Neural progenitor cell (in vitro differentiated cells): ENCODE measurements at regions not wholly inside any gene's neighbourhood (a gene's known extent, or its start where the extent isn't known, plus 50 kb on each side); places are given as distances from the start of the nearest gene placed in this dataset.
"Not testable (repeated sequence)": the region's sequence is repeated elsewhere in the genome, so short reads cannot be mapped to it uniquely, and the experiment has no call there.

Source experiments
- DNase-seq: peaks from one replicate; pipeline ENCODE4 v3.0.0-alpha.2; 2016; ENCODE audit warnings: low spot score
- H2AFZ ChIP-seq: fragments of 200-600 bp; sonication (generic); replicated peaks from 2 replicates; pipeline ENCODE4 v1.6.1; 2016; ENCODE audit warnings: antibody characterized with exemption
- H3F3A ChIP-seq: fragments of 200-600 bp; sonication (generic); 2 replicates; pipeline ENCODE4 v1.6.1; 2016; ENCODE audit warnings: antibody characterized with exemption, low read depth
- H3K27ac ChIP-seq: fragments of 200-600 bp; sonication (generic); 2 replicates; pipeline ENCODE4 v1.5.1; 2016; ENCODE audit warnings: mild to moderate bottlenecking
- H3K27me3 ChIP-seq: fragments of 200-600 bp; sonication (generic); 2 replicates; pipeline ENCODE4 v1.6.1; 2016; ENCODE audit warnings: mild to moderate bottlenecking, moderate library complexity
- H3K36me3 ChIP-seq: fragments of 200-600 bp; sonication (generic); 2 replicates; pipeline ENCODE4 v1.5.1; 2016
- H3K4me1 ChIP-seq: fragments of 200-600 bp; sonication (generic); 2 replicates; pipeline ENCODE4 v1.6.1; 2016; ENCODE audit warnings: mixed run types
- H3K4me2 ChIP-seq: fragments of 200-600 bp; sonication (generic); 2 replicates; pipeline ENCODE4 v1.6.1; 2016
- H3K4me3 ChIP-seq: fragments of 200-600 bp; sonication (generic); 2 replicates; pipeline ENCODE4 v1.5.1; 2016
- H3K79me2 ChIP-seq: fragments of 200-600 bp; sonication (generic); 2 replicates; pipeline ENCODE4 v1.6.1; 2016; ENCODE audit warnings: low read depth
- H3K9ac ChIP-seq: fragments of 200-600 bp; sonication (generic); 2 replicates; pipeline ENCODE4 v1.6.1; 2016
- H3K9me3 ChIP-seq: fragments of 200-600 bp; sonication (generic); 2 replicates; pipeline ENCODE4 v1.5.1; 2016; ENCODE audit warnings: low read depth
- H4K20me1 ChIP-seq: fragments of 200-600 bp; sonication (generic); 2 replicates; pipeline ENCODE4 v1.6.1; 2016; ENCODE audit warnings: low read depth
- H3K27ac Mint-ChIP-seq: 3 replicates; pipeline ENCODE4 v1.8.0; 2021; ENCODE audit warnings: mixed read lengths
- H3K27me3 Mint-ChIP-seq: 2 replicates; pipeline ENCODE4 v1.8.0; 2022; ENCODE audit warnings: low read depth, mild to moderate bottlenecking, inconsistent platforms, moderate library complexity, mixed read lengths; ENCODE audit not compliant: insufficient read depth
- H3K36me3 Mint-ChIP-seq: 3 replicates; pipeline ENCODE4 v1.8.0; 2021; ENCODE audit warnings: mixed read lengths
- H3K4me1 Mint-ChIP-seq: 3 replicates; pipeline ENCODE4 v1.8.0; 2021; ENCODE audit warnings: mixed read lengths
- H3K4me3 Mint-ChIP-seq: 3 replicates; pipeline ENCODE4 v1.8.0; 2021; ENCODE audit warnings: mild to moderate bottlenecking, moderate library complexity, mixed read lengths
- H3K9me3 Mint-ChIP-seq: 3 replicates; pipeline ENCODE4 v1.8.0; 2020; ENCODE audit warnings: mixed read lengths
- EZH2 ChIP-seq: fragments of 200-600 bp; sonication (generic); IDR thresholded peaks from 2 replicates; pipeline ENCODE4 v1.6.1; 2017; ENCODE audit warnings: antibody characterized with exemption, mild to moderate bottlenecking, moderate library complexity
- EZH2phosphoT487 ChIP-seq: fragments of 200-600 bp; sonication (generic); IDR thresholded peaks from 2 replicates; pipeline ENCODE4 v1.6.1; 2017; ENCODE audit warnings: antibody characterized with exemption
- TF ChIP-seq, protein P1 (sequence below): fragments of 200-600 bp; sonication (generic); IDR thresholded peaks from 2 replicates; pipeline ENCODE4 v1.5.1; 2017; ENCODE audit warnings: antibody characterized with exemption, mild to moderate bottlenecking

DNA sequence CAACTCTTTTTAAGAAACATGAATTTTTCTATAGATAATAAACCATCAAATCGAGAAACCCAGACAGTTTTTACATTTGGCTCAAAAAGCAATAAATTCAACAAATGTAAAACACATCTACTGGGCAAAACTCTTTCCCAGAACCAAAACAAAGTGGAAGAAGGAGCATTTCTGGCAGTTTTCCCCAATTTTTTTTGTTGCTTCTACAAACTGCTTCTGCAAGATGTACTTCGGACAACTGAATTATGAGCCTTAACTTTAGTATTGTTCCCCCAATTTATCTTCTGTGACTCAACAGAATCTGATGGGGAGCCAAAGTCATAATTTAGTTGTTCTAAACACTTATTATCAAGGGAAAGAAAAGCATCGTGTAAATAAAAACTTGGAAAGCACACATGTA lies 1047.2 kb downstream of the CDH11 start:
- H3K79me2 ChIP-seq: no peaks in the 10 kb centered on the region
- Mint-ChIP-seq H3K27ac (no peak overlapping the region), H3K9me3 (peaks cover 5% of the 10 kb centered on the region), H3K4me1 (no peaks in the 10 kb centered on the region), H3K4me3 (no peak overlapping the region), H3K36me3 (no peaks in the 10 kb centered on the region), H3K27me3 (no peaks in the 10 kb centered on the region)
- H3F3A ChIP-seq: no peaks in the 10 kb centered on the region
- H3K9me3 ChIP-seq: no peaks in the 10 kb centered on the region
- no peak for DNase-seq
- no peak for TF ChIP-seq EZH2phosphoT487
- TF ChIP-seq EZH2: no peak
- TF ChIP-seq, protein P1, sequence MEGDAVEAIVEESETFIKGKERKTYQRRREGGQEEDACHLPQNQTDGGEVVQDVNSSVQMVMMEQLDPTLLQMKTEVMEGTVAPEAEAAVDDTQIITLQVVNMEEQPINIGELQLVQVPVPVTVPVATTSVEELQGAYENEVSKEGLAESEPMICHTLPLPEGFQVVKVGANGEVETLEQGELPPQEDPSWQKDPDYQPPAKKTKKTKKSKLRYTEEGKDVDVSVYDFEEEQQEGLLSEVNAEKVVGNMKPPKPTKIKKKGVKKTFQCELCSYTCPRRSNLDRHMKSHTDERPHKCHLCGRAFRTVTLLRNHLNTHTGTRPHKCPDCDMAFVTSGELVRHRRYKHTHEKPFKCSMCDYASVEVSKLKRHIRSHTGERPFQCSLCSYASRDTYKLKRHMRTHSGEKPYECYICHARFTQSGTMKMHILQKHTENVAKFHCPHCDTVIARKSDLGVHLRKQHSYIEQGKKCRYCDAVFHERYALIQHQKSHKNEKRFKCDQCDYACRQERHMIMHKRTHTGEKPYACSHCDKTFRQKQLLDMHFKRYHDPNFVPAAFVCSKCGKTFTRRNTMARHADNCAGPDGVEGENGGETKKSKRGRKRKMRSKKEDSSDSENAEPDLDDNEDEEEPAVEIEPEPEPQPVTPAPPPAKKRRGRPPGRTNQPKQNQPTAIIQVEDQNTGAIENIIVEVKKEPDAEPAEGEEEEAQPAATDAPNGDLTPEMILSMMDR: no peak
- no peak overlapping the region for H3K4me2 ChIP-seq
- H3K4me1 ChIP-seq: no peaks in the 10 kb centered on the region
- no peaks in the 10 kb centered on the region for H4K20me1 ChIP-seq
- no peaks in the 10 kb centered on the region for H3K36me3 ChIP-seq
- no peak overlapping the region for H3K9ac ChIP-seq
- H3K27ac ChIP-seq: no peak overlapping the region
- H2AFZ ChIP-seq: no peak overlapping the region
- no peaks in the 10 kb centered on the region for H3K27me3 ChIP-seq
- no peak overlapping the region for H3K4me3 ChIP-seq

DNA sequence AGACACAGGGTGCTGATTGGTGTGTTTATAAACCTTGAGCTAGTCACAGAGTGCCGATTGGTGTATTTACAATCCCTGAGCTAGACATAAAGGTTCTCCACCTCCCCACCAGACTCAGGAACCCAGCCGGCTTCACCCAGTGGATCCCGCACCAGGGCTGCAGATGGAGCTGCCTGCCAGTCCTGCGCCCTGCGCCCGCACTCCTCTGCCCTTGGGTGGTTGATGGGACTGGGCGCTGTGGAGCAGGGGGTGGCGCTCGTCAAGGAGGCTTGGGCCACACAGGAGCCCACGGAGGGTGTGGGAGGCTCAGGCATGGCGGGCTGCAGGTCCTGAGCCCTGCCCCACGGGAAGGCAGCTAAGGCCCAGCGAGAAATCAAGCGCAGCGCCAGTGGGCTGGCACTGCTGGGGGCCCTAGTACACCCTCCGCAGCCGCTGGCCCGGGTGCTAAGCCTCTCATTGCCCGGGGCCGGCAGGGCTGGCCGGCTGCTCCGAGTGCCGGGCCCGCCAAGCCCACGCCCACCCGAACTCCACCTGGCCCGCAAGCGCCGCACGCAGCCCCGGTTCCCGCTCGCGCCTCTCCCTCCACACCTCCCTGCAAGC lies 1049.6 kb downstream of the CDH11 start:
- H3K36me3 ChIP-seq, H3K4me1 ChIP-seq, DNase-seq, H3K4me3 ChIP-seq, H3K9ac ChIP-seq, H3K27me3 Mint-ChIP-seq, H3K36me3 Mint-ChIP-seq, H3K9me3 Mint-ChIP-seq, H4K20me1 ChIP-seq, H3K4me1 Mint-ChIP-seq, H3K27me3 ChIP-seq, H3K27ac Mint-ChIP-seq, H3K79me2 ChIP-seq, H3K9me3 ChIP-seq, H3K4me2 ChIP-seq, H3F3A ChIP-seq, H3K4me3 Mint-ChIP-seq, H2AFZ ChIP-seq, H3K27ac ChIP-seq: not testable (repeated sequence)

DNA sequence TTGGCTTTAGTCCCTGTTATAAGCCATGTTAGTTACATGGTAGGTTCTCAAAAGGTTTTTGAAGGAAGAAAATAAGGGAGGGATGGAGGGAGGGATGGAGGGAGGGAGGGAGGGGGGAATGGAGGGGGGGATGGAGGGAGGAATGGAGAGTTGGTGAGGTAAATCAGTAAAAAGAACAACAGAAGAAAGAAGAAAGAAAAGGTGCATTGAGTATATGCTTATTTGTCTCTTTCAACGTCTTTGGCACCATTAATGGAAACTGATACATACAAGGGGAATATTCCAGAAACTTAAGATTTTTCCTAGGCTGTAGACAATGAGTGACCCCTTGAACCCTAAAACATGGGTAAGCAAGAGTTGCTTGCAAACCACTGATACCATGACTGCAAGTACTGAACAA lies 1056.3 kb downstream of the CDH11 start:
- H4K20me1 ChIP-seq: no peaks in the 10 kb centered on the region
- DNase-seq: no peak
- no peaks in the 10 kb centered on the region for H3K9me3 ChIP-seq
- H3F3A ChIP-seq: no peaks in the 10 kb centered on the region
- H3K27me3 ChIP-seq: no peaks in the 10 kb centered on the region
- H3K9ac ChIP-seq: no peak overlapping the region
- no peak overlapping the region for H3K4me2 ChIP-seq
- no peaks in the 10 kb centered on the region for H3K36me3 ChIP-seq
- no peak overlapping the region for H3K4me3 ChIP-seq
- no peak overlapping the region for H3K4me3 Mint-ChIP-seq
- no peak overlapping the region for H3K27ac Mint-ChIP-seq
- H3K27ac ChIP-seq: no peak overlapping the region
- no peaks in the 10 kb centered on the region for H3K27me3 Mint-ChIP-seq
- H2AFZ ChIP-seq: no peak overlapping the region
- peaks cover under 1% of the 10 kb centered on the region for H3K9me3 Mint-ChIP-seq
- H3K79me2 ChIP-seq: no peaks in the 10 kb centered on the region
- TF ChIP-seq, protein P1: no peak
- no peak for TF ChIP-seq EZH2phosphoT487
- TF ChIP-seq EZH2: no peak
- no peaks in the 10 kb centered on the region for H3K36me3 Mint-ChIP-seq
- H3K4me1 ChIP-seq: no peaks in the 10 kb centered on the region
- H3K4me1 Mint-ChIP-seq: no peaks in the 10 kb centered on the region

DNA sequence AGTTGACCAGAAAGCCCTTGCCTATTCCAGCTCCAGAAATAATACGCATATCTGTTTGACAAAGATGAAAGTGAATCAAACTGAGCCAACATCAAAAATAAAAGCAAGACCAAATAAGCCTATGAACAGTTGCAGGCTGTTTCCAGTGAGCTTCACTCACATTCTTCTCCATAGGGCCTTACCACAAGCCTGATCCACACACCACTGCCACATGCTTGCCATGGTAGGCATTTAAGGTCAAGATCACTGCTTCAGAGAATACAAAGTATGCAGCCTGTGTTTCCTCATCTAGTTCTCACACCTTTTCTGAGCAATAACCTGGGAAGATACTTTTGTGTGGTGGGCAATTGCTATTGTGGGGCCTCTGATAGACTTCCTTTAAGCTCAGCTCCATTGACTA lies 1060.2 kb downstream of the CDH11 start:
- Histone ChIP-seq H3K27ac (no peak overlapping the region), H3F3A (no peaks in the 10 kb centered on the region), H3K4me2 (no peak overlapping the region), H3K9me3 (no peaks in the 10 kb centered on the region), H3K36me3 (no peaks in the 10 kb centered on the region), H3K4me1 (no peaks in the 10 kb centered on the region), H3K79me2 (no peaks in the 10 kb centered on the region), H2AFZ (no peak overlapping the region), H3K9ac (no peak overlapping the region), H3K27me3 (no peaks in the 10 kb centered on the region), H4K20me1 (no peaks in the 10 kb centered on the region), H3K4me3 (no peak overlapping the region)
- H3K4me3 Mint-ChIP-seq: no peak overlapping the region
- H3K27ac Mint-ChIP-seq: no peak overlapping the region
- no peaks in the 10 kb centered on the region for H3K27me3 Mint-ChIP-seq
- TF ChIP-seq EZH2 (no peak), EZH2phosphoT487 (no peak)
- no peaks in the 10 kb centered on the region for H3K4me1 Mint-ChIP-seq
- DNase-seq: no peak
- no peaks in the 10 kb centered on the region for H3K36me3 Mint-ChIP-seq
- no peaks in the 10 kb centered on the region for H3K9me3 Mint-ChIP-seq
